HG02759 (cell line): ENCODE measurements at regions not wholly inside any gene's neighbourhood (a gene's known extent, or its start where the extent isn't known, plus 50 kb on each side); places are given as distances from the start of the nearest gene placed in this dataset.

Source experiments
- ATAC-seq: cut with Tn5 transposase; IDR thresholded peaks from one replicate; pipeline ENCODE4 v1.9.1; 2021; ENCODE audit warnings: mild to moderate bottlenecking, moderate library complexity; ENCODE audit not compliant: unreplicated experiment

DNA sequence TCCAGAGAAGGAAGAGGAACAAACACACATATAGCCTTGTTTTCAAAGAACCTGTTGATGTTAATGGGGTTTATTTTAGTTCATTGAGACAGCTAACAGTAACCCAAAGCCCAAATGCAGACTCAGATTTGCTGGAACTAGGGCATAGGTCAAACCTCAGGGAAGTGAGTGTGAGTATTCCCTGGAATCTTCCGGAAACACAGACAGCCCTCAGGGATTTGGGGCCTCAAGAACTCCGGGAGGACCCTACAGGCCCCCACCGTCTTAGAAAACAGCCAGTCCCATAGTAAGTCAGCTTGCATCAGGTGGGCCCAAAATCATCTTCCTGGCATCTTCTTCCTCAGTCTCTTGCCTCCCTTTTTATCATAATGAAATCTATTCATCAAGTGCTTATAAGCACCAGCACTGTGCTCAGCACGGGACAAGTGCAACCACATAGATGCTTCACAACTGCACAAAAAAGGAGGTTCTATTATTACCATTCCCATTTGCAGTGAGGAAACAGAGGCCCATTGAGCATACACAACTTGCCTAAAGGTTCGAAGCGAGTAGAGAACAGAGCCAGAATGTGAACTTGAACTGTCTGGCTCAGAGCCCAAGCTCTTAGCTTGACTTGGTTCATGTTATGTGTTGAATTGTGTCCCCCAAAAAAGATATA lies 50.2 kb upstream of the BCL11A start:
- ATAC-seq = no peak

DNA sequence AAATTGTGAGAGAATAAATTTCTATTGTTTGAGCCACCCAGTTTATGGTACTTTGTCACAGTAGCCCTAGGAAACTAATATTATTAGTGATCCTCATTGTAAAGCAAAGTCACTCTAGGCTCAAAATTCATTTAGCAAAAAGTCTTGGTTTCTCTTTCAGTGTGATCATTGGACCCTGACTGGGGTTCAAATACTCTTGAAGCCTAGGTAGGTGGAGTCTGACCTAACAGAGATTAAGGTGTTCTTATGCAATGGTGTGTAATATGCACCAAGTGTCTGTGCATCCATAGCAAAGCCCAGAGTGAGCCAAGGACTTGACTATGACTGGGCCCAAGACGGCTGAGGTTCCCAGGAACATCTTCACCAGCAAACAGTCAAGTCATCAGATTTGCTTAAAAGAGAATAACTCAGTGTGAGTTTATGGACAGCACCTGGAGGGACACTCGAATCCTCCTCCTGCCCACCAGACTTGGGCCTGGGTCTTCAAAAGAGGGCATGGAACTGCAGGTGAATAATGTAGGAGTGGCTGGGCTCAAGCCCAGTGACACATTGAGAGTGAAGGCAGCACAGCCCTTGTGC lies 51.1 kb upstream of the BCL11A start:
- ATAC-seq = no peak

DNA sequence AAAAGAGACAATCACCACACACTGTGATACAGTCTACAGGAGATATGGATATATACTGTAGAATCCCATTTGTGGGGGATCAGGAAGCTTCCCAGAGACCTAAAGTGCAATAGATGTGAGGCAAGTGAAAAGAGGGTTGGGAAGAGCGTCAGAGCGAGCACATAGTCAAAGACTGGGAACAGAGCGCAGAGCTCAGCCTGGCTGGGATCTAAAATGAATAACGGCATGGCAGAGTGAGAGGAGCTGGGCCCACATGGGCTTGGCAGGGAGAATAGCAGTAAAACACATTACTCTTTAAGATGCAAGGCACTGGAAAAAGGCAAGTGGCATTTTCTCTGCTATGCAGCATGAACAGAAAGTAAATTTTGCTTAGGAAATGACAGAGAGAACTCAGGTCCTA lies 52.4 kb upstream of the BCL11A start:
- ATAC-seq = no peak

DNA sequence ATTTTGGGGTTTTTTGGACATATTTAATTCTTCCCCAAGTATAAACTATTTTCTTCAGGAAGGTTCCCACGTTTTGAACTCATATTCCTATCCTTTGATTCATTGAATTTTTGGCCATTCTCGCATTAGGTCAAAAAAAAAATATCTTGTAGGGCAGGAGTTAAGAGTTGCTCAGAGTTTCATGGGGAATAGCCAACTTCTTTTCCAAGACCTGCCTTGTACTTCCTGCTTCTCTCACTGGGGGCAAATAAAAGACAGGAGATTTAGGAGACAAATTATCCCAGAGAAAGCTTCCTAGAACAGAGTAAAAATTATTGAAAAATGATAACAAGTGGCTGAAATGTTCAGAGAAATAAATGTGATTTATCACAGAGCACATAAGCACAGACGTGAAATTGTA lies 55.2 kb upstream of the BCL11A start:
- ATAC-seq = no peak

DNA sequence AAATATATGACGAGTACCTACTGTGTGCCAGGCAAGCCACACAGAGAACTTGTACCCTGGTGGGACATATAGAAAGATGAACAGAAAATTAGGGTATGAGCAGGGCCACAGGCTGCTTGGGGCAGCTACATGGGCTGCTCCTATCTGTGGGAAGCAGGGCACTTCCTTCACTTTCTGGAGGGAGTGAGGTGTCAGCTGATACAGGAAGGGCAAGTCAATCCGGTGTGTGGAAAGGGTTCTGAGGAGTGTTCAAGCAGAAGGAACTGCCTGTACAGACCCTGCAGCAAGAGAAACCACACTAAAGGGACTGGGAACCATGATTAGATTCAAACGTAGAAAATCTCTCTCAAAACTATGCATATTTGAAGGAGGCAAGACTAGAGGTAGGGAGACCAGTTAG lies 58.6 kb upstream of the BCL11A start:
- no peak for ATAC-seq

DNA sequence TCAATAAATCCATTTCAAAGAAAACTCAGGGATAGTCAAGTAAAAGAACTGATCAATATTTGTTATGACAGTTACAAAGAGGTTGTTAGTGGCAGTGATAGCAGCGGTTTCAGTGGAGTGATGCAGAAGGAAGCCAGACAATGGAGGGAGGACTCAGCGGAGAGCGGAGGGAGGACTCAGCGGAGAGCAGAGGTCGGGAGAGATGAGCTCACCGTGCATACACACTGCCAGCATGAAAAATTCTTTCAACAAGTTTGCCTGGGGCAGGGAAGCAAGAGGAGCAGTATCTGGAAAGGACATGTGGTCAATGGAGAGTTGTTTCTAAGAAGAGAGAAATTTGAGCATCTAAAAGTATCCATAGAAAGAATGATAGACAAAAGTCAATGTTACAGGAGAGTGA lies 60.9 kb upstream of the BCL11A start:
- ATAC-seq = no peak

DNA sequence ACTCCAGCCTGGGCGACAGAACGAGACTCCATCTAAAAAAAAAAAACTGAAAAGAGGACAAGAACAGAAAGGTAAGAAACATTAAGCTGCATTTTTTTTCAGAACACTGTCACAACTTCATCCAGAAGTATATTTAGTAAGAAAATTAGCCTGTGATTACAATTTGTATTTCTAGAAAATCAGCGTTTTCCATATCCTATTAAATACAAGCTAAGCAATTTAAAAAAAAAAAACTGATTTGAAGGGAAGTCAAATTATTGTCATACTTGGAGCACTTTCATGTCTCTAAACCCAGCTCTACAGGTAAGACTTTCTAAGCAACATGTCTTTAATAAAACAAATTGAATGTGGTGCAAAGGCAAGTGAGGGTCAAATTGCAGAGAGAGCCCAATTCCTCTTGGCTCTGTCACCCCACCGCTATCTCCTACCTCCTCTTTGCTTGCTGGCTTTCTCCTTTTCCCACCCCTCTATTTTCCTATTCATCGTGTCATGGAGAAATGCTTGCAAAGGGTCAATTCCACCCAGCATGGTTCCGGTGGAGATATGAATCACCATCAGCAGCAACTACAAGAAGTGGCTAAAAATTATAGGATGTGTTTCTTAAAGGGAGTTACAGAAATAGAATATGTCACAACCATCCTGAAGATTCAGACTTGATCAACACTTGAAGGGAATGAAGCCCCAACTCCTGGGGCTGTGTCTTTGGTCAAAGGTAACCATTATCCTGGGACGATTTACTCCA lies 68.4 kb upstream of the BCL11A start:
- ATAC-seq = no peak

DNA sequence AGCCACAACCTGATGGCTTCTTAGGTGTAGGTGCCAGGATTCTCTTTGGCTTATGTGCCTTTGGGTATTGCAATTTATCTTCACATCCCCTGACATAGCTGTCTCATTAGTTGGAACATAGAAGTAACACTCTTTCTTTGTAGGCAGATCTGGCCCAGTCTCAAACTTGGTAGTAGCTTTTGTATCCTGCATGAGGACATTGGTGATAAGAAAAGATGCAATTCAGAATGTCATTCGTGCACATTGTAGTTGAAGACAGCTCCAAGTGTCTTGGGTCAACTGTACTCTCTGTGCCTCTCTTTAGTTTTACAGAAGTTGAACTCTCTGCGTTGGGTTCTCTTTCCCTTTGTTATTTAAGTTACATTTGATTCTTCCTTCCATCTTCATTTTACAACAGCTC lies 69.6 kb upstream of the BCL11A start:
- ATAC-seq = no peak

DNA sequence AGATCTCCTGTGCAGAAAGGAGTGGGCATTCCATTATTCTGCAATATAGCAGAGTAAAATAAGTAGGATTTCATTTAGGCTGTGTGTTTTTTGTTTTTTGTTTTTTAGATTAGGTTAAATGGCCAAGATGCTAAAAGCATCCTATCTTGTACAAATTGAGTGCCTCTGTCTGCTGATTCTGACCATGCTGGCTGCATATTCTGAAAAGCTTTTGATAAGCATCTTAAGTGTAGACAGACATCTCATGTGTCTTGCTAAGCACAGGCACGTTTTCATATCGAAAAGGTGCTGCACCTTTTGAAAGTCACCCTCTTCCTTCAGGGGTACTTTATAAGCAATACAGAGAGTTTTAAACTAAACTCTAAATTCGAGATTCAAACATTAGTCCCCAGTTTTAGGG lies 74.0 kb upstream of the BCL11A start:
- no peak for ATAC-seq

DNA sequence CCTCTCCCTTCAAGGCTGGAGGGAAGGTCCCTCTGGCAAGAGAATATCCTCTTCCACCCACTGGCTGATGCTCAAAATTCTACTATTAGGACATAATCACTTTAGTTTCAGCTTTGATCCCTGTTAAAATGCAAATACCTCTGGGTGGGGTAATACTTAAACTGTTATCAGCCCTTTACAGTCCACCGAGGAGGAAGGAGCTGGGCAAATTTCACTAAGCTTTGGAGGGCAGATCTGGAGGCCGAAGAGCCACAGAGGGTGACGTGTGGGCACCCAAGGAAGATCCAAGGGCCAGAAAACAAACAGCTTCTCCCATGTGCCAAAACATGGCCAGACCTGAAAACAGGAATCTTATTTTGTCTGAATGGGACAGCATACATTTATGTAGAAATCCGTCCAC lies 74.6 kb upstream of the BCL11A start:
- ATAC-seq = no peak

DNA sequence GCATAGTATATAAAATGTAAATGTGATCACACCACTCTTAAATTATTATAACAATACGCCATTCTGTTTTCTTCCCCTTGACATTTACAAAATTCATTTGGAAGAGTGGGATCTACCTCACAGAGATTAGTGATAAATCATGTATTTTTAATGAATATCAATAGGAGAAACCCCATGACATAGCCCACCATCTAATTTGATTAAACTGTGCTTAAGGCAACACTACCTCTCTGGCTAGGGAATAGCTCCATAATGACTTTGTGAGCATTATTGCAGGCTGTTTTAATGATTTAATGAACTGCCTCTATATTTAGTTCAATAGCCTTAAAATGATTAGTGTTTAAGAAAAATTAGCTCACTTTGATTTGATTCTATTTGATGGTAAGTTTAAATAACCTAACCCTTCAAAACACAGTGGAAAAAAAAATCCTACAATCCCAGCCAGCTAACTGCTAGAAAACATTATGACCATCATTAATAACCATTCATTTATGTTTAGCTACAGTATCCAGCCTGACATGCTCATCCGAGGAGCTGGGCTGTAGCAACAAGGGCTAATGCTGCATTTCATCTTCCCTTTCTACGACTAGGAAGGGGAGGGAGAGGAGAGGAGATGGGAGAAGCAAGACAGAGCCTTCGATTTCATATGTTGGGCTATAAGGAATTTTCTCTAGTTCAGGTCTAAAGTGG lies 75.3 kb upstream of the BCL11A start:
- ATAC-seq = no peak

DNA sequence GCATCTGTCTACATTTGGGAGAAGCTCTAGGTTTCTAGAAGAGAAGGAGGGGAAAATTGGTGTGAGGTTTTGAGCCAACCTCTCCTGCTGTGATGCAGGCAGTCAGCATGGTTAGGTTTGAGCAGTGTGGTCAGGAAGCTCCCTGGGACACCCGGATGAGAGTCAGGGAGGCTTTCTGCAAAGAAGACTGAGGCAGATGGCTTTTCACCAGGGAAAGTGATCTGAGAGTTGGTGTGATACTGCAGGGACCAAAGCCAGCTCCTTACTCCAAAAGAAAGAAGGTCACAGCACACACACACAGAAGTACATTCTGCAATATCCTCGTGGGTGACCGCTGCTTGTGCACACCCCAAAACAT lies 75.8 kb upstream of the BCL11A start:
- ATAC-seq = no peak

DNA sequence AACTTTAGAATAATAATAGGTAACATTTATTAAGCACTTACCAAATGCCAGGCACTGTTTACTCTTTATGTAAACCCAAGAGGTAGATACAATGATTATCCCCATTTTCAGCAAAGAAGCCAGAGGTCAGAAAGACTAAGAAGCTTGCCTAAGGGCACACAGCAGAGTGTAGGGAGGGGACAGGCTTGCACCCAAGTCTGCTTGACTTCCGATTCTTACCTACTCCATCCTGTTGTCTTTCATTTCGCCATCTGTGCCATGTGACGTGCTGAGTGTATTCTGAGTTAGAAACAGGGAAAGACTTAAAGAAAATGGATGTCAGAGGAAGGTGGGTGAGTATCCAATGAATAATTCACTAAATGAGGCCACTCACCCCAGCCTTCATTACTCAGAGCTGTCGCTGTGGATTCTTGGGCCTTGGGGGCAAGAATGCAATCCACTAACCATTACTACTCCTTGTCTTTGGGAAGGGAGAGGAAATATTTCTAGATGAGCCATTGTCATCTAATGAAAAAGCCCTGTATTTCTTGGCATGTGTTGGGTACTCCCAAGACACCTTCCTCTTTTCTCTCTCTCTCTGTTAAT lies 76.4 kb upstream of the BCL11A start:
- no peak for ATAC-seq

DNA sequence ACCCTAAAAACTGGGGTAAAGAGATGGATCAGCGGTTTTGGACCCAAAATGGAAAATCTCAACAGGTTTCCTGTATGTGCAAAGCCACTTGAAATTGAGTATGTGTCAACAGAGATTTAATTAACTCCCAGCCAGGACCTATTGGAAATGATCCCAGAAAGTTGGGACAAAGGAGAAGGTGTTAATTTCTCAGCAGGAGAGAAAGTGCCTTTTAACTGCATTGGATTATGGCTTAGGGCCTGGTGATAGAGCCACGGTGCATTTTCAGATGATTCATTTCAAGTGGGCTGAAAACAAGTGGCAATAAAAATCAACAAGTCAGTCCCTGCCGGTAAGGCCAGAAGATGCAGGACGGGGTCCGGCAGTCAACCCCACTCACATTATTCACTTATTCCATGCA lies 80.2 kb upstream of the BCL11A start:
- no peak for ATAC-seq

DNA sequence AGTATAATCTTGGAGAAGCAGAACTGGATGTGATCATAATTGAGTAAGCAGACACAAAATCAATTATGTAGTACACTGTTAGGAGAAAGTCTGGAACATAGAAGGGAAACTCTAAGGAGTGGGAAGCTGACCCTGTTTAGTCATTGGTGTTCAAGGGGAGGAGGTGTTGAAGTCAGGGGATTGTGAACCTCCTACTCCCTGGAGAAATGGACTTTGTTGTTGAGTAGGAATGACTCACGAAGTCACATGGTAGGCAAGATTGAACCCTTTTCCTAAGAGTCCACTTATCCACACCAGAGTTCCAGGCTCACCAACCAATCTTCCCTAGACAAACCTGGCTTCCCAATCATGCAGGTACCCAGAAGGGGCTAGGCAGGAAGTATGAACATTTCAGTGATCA lies 81.0 kb upstream of the BCL11A start:
- no peak for ATAC-seq

DNA sequence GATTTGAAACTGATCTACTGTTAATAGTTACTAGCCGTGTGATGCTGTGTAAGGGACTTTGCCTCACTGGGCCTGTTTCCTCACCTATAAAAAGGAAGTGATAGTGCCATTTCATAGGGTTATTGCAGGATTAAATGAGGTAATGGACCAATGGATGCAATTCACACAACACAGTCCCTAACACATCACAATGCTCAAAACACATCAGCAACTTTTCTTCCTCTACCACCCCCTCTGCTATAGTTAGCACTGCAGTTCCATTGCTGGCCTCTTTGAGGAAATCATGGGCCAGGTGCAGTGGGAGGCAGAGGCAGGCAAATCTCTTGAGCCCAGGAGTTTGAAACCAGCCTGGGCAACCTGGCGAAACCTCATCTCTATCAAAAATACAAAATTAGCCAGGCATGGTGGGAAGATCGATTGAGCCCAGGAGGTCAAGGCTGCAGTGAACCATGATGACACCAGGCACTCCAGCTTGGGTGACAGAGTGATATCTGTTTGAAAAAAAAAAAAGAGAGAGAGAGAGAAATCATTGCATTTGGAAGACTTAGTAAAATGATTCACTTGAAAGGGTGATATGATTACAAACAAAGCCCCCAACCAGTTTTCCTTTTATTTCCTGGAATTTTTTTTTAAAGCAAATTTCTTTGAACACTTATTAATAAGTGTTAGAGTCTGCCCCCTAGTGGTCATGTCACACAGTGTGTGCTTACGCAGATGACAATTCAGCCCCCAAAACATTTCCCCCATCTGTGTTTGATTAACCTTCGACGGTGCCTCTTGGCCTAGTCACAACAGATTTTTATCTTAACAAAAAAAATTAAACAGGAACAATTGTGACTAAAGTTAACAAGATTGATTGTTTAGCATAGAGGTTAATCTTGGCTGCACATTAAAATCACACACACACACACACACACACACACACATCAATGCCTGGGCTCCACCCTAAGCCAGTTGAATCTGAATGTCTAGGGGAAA lies 88.6 kb upstream of the BCL11A start:
- ATAC-seq = peak; percentile 68

DNA sequence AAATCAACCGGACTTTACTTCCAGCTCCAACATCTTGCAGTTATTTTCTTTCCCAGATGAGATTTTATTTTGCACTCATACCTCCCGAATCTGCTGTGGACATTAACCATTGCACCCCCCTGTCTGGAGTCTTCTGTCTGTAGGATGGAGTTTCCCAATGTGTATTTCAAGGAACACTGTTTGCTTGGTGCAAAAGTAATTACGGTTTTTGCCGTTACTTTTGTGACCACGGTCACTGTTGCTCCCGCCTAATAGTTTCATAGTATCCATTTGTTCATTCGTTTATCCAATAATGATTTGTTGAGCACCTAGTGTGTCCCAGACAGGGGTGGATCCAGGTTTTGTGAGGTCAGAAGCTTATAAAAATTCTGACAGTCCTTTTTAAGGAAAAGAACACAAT lies 90.3 kb upstream of the BCL11A start:
- ATAC-seq = no peak

DNA sequence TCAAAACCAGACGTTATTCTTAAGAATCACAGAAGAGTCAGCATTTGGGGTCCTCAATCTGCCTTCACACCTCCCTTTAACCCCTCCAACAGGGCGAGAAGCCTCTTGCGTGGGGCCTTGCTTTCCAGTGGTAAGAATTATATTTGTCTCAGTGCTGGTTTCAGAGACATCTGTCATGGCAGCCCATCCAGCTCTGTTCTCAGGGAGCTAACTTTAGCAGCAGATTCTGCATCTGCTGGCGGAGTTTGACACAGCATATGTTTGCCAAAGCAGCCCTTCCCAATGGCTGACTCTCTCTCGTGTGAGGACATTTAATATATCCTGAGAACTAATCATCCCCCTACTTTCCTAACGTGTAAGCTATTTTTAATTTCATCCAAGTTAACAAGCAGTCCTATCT lies 91.5 kb upstream of the BCL11A start:
- no peak for ATAC-seq

DNA sequence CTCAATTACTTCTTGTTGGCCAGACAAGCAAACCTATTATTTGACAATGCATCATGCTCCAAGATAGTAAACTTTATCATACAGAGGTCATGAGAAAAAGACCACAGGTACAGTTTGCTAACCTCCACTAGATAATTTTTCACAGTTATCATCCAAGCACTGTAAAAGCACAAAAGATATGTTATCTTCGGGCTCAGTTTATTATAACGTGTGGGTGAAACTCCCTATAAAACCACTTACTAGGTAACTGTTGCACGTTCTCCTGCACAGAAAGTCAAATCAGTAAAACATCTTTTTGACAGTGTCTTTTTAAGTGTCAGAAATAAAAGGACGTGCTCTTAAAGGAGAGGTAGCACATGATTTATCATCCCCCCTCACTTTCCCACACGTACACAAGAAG lies 94.7 kb upstream of the BCL11A start:
- no peak for ATAC-seq

DNA sequence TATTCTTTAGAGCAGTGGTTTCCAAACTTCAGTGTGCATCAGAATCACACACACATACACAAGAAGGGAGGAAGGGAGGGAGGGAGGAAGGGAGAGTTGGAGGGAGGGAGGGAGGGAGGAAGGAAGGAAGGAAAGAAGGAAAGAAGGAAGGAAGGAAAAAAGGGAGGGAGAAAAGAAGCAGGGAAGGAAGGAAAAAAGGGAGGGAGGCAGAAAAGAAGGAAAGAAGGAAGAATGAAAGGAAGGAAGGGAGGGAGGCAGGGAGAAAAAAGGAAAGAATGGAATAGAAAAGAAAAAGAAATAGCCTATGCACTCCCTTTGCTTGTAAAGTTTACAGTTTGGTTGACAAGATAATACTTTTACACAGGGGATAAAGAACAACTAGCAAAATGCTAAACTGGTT lies 96.3 kb upstream of the BCL11A start:
- ATAC-seq = no peak
